Prostate gland (tissue), 2 donors: ENCODE measurements at regions not wholly inside any gene's neighbourhood (a gene's known extent, or its start where the extent isn't known, plus 50 kb on each side); places are given as distances from the start of the nearest gene placed in this dataset.

Experiments
- POLR2A ChIP-seq: fragments of 450-650 bp; IDR thresholded peaks from one replicate; pipeline ENCODE4 v1.6.1; 2016; ENCODE audit warnings: antibody characterized with exemption, mild to moderate bottlenecking
- TF ChIP-seq, protein P1 (sequence below), 4 experiments: fragments of 200-600 bp in 2 of 4; fragments of 450-650 bp in 2 of 4; sonication (generic) in 2 of 4; IDR thresholded peaks; 1 replicate in 3 of 4; 2 replicates in 1 of 4; pipeline ENCODE4 v1.5.1; 2016 to 2019; ENCODE audit warnings: antibody characterized with exemption in 4 of 4, mild to moderate bottlenecking in 2 of 4, moderate library complexity in 2 of 4

- no peak for TF ChIP-seq POLR2A
- TF ChIP-seq, protein P1, sequence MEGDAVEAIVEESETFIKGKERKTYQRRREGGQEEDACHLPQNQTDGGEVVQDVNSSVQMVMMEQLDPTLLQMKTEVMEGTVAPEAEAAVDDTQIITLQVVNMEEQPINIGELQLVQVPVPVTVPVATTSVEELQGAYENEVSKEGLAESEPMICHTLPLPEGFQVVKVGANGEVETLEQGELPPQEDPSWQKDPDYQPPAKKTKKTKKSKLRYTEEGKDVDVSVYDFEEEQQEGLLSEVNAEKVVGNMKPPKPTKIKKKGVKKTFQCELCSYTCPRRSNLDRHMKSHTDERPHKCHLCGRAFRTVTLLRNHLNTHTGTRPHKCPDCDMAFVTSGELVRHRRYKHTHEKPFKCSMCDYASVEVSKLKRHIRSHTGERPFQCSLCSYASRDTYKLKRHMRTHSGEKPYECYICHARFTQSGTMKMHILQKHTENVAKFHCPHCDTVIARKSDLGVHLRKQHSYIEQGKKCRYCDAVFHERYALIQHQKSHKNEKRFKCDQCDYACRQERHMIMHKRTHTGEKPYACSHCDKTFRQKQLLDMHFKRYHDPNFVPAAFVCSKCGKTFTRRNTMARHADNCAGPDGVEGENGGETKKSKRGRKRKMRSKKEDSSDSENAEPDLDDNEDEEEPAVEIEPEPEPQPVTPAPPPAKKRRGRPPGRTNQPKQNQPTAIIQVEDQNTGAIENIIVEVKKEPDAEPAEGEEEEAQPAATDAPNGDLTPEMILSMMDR (IDR thresholded peaks at IDR 0.05) = no peak
Measured at GRCh38 chr21:43291347-43291950, 122.6 kb downstream of the CRYAA start.
